ENCODE measurements at regions not wholly inside any gene's neighbourhood (a gene's known extent, or its start where the extent isn't known, plus 50 kb on each side); places are given as distances from the start of the nearest gene placed in this dataset.

- Histone ChIP-seq H3K36me3 (replicated peaks in 1 of 2) (no peaks in the 10 kb centered on the region), H3K4me3 (no peak overlapping the region), H3K27me3 (no peaks in the 10 kb centered on the region), H3K9me3 (replicated peaks in 1 of 3) (no peaks in the 10 kb centered on the region), H3K4me1 (replicated peaks in 1 of 2) (no peaks in the 10 kb centered on the region), H3K27ac (no peak overlapping the region)
- intact Hi-C loops (cut with DNase I): no loop called here
- TF ChIP-seq POLR2A (IDR thresholded peaks at IDR 0.05): no peak
- peak; percentile 43 to 81 (median 64) for TF ChIP-seq CTCF (IDR thresholded peaks at IDR 0.05)
- DNase-seq: peak; percentile 42 to 87 (median 69)
- WGBS, 4 donors: 52 to 61% (median 56%) methylated on average over 4 of the region's 4 CpGs
These were observed 89.9 kb upstream of the GNAQ start for GRCh38 chr9:78121488-78121887.

- intact Hi-C loops (cut with DNase I): no loop called here
- no peak for DNase-seq
- Histone ChIP-seq H3K27me3 (no peaks in the 10 kb centered on the region), H3K4me3 (no peak overlapping the region), H3K36me3 (replicated peaks in 1 of 2) (no peaks in the 10 kb centered on the region), H3K9me3 (replicated peaks in 1 of 3) (no peaks in the 10 kb centered on the region), H3K4me1 (replicated peaks in 1 of 2) (no peaks in the 10 kb centered on the region), H3K27ac (no peak overlapping the region)
- no peak for TF ChIP-seq POLR2A (IDR thresholded peaks at IDR 0.05)
- TF ChIP-seq CTCF (IDR thresholded peaks at IDR 0.05): no peak
- 66 to 79% (median 67%) methylated on average over 2 of the region's 2 CpGs for WGBS, 4 donors
These were observed 87.3 kb upstream of the GNAQ start for GRCh38 chr9:78118742-78119473.

GRCh38 chr9:78115073-78115472 lies 83.5 kb upstream of the GNAQ start:
- H3K9me3 ChIP-seq (replicated peaks in 1 of 3): no peaks in the 10 kb centered on the region
- intact Hi-C loops (cut with DNase I): no loop called here
- H3K36me3 ChIP-seq (replicated peaks in 1 of 2): no peaks in the 10 kb centered on the region
- no peak overlapping the region for H3K27ac ChIP-seq
- peaks cover 5% of the 10 kb centered on the region for H3K27me3 ChIP-seq
- peak in 1 of 6 experiments; percentile 12 for TF ChIP-seq CTCF (IDR thresholded peaks at IDR 0.05)
- TF ChIP-seq POLR2A (IDR thresholded peaks at IDR 0.05): no peak
- H3K4me1 ChIP-seq (replicated peaks in 1 of 2): no peaks in the 10 kb centered on the region
- H3K4me3 ChIP-seq: no peak overlapping the region
- WGBS, 4 donors: 88 to 100% (median 93%) methylated on average over 1 of the region's 1 CpG
- DNase-seq: no peak

- H3K9me3 ChIP-seq (replicated peaks in 1 of 3): no peaks in the 10 kb centered on the region
- H3K27ac ChIP-seq: no peak overlapping the region
- H3K4me1 ChIP-seq (replicated peaks in 1 of 2): no peaks in the 10 kb centered on the region
- intact Hi-C loops (cut with DNase I): no loop called here
- peaks cover 5% of the 10 kb centered on the region for H3K27me3 ChIP-seq
- TF ChIP-seq CTCF (IDR thresholded peaks at IDR 0.05) (no peak), POLR2A (IDR thresholded peaks at IDR 0.05) (no peak)
- no peak for DNase-seq
- no peaks in the 10 kb centered on the region for H3K36me3 ChIP-seq (replicated peaks in 1 of 2)
- 74 to 81% (median 79%) methylated on average over 4 of the region's 4 CpGs for WGBS, 4 donors
- no peak overlapping the region for H3K4me3 ChIP-seq
These were observed 83.0 kb upstream of the GNAQ start for GRCh38 chr9:78114581-78114980.

Data from adrenal gland (tissue), 9 donors.